ENCODE measurements at regions not wholly inside any gene's neighbourhood (a gene's known extent, or its start where the extent isn't known, plus 50 kb on each side); places are given as distances from the start of the nearest gene placed in this dataset.

- TF ChIP-seq CTCF (conservative IDR thresholded peaks at IDR 0.05; ENCODE audit: low read depth, low read length) (no peak), POLR2A (IDR thresholded peaks at IDR 0.05; ENCODE audit: low read depth, low read length) (no peak), RAD21 (IDR thresholded peaks at IDR 0.05; ENCODE audit: low read length) (no peak), CHD1 (IDR thresholded peaks at IDR 0.05; ENCODE audit: low read depth, low read length) (no peak), SMC3 (IDR thresholded peaks at IDR 0.05; ENCODE audit: low read depth, low read length) (no peak), RFX5 (IDR thresholded peaks at IDR 0.05; ENCODE audit: low read depth, low read length) (no peak), RCOR1 (IDR thresholded peaks at IDR 0.05; ENCODE audit: insufficient replicate concordance, low read length) (no peak), BHLHE40 (IDR thresholded peaks at IDR 0.05; ENCODE audit: low read depth, low read length) (no peak), MAZ (IDR thresholded peaks at IDR 0.05; ENCODE audit: borderline replicate concordance, low read depth, low read length) (no peak), MAFK (IDR thresholded peaks at IDR 0.05; ENCODE audit: low read depth, low read length) (no peak), FOS (IDR thresholded peaks at IDR 0.05; ENCODE audit: low read depth, low read length) (no peak), CEBPB (IDR thresholded peaks at IDR 0.05; ENCODE audit: low read depth, low read length) (no peak), MXI1 (IDR thresholded peaks at IDR 0.05; ENCODE audit: borderline replicate concordance, low read depth, low read length) (no peak), ELK1 (IDR thresholded peaks at IDR 0.05; ENCODE audit: borderline replicate concordance, low read depth, low read length) (no peak)
Observed at GRCh38 chr1:224846119-224846907, 83.2 kb upstream of the DNAH14 start.

All from IMR-90 (cell line).